ENCODE measurements at regions not wholly inside any gene's neighbourhood (a gene's known extent, or its start where the extent isn't known, plus 50 kb on each side); places are given as distances from the start of the nearest gene placed in this dataset.
A peak's percentile ranks its signal among the peaks of the same experiment; 100 is the strongest.

DNA sequence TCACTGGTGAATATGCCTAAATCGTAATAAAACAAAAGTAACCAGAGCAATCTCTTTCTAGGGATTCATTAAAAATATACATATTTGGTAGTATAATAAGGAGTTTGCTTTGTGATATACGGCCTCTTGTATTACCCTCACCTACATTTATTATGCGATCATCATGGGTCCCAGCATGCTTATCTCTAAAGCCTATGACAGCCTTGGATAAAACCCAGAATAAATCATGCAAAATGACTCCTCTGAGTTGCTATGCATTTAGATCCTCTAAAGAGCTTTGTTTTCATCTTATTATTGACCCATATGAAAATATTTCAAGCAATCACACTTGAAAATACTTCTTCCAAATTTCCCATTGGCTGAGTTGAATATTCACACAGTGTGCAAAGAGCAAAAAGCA is 432.3 kb downstream of the SUCLG1 start:
- intact Hi-C loops (cut with DNase I): no loop called here
- Histone ChIP-seq H3K36me3 (no peaks in the 10 kb centered on the region), H3K27ac (no peak overlapping the region), H3K4me3 (no peak overlapping the region), H3K9me3 (no peaks in the 10 kb centered on the region), H3K27me3 (no peaks in the 10 kb centered on the region), H3K4me1 (no peaks in the 10 kb centered on the region)
- no peak for DNase-seq
- ATAC-seq: no peak
- TF ChIP-seq, protein P1, sequence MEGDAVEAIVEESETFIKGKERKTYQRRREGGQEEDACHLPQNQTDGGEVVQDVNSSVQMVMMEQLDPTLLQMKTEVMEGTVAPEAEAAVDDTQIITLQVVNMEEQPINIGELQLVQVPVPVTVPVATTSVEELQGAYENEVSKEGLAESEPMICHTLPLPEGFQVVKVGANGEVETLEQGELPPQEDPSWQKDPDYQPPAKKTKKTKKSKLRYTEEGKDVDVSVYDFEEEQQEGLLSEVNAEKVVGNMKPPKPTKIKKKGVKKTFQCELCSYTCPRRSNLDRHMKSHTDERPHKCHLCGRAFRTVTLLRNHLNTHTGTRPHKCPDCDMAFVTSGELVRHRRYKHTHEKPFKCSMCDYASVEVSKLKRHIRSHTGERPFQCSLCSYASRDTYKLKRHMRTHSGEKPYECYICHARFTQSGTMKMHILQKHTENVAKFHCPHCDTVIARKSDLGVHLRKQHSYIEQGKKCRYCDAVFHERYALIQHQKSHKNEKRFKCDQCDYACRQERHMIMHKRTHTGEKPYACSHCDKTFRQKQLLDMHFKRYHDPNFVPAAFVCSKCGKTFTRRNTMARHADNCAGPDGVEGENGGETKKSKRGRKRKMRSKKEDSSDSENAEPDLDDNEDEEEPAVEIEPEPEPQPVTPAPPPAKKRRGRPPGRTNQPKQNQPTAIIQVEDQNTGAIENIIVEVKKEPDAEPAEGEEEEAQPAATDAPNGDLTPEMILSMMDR (IDR thresholded peaks at IDR 0.05): no peak

DNA sequence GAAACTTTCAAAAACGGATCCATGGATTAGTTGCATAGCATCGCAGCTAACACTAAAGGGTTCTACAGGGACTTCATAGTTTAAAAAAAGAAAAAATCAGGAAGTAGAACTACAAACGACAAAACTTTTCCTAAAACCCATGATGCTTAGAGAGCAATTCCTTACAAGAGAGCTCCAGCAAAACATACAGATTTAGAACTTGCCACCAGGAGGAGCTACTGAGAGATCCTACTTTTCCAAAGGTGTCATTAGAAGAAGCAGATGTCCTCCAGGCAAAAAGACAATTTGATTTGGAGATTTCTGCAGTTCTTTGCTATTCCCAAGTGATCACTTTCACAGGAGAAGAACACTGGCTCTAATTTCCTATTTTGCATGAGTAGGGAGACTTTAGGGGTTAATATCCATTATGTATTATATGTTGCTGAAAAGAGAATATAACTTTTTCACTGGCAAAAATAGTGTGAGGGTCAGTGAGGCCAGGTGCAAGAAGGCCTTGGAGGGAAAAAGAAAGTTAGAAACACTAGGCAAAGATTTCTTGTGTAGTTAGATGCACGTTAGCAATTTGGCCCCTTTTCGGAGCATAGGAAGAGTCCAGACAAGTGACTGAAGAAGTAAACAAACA is 436.2 kb downstream of the SUCLG1 start:
- no peaks in the 10 kb centered on the region for H3K36me3 ChIP-seq
- H3K9me3 ChIP-seq: no peaks in the 10 kb centered on the region
- H3K4me1 ChIP-seq: no peaks in the 10 kb centered on the region
- no peak overlapping the region for H3K27ac ChIP-seq
- ATAC-seq: peak; percentile 40
- no peak overlapping the region for H3K4me3 ChIP-seq
- intact Hi-C loops (cut with DNase I): no loop called here
- TF ChIP-seq, protein P1 (IDR thresholded peaks at IDR 0.05): peak; percentile 46 to 59
- no peaks in the 10 kb centered on the region for H3K27me3 ChIP-seq
- DNase-seq: peak in 2 of 4 donors; percentile 39 to 56

DNA sequence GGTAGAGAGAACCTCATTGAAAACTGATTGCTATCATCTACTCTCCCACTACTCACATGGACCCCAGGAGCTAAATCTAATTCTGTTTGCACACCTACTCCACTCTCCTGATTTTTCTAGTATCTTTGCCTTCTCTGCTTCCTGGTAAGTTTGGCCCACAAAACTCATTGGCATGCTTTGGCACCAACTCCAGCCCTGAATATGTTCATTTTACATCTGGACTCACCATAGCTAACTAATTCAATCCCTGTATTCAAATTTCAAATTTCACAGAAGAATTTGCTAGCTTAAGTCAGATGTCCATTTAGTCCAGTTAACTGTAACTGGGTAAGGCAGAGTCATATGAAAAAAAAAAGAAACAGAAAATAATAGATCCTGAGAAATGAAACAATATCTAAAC is 442.1 kb downstream of the SUCLG1 start:
- Histone ChIP-seq H3K27me3 (no peaks in the 10 kb centered on the region), H3K4me3 (no peak overlapping the region), H3K9me3 (no peaks in the 10 kb centered on the region), H3K36me3 (no peaks in the 10 kb centered on the region), H3K27ac (no peak overlapping the region), H3K4me1 (no peaks in the 10 kb centered on the region)
- DNase-seq: no peak
- intact Hi-C loops (cut with DNase I): no loop called here
- ATAC-seq: no peak
- TF ChIP-seq, protein P1 (IDR thresholded peaks at IDR 0.05): no peak

DNA sequence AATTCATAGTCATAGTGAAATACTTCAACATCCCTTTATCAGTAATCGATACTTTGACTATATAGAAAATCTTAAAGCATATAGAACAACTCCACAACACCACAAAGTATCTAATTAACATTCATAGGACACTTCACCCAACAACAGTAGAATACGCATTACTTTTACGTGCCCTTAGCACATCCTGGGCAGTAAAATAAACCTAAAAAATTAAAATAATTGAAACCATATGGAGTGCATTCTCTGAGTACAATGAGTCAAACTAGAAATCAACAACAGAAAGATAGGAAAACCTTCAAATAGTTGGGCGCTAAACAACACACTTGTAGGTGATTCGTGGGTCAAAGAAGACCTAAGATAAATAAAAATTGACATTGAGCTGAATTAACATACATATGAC is 442.9 kb downstream of the SUCLG1 start:
- ATAC-seq (no peak), DNase-seq (no peak)
- Histone ChIP-seq H3K4me1 (no peaks in the 10 kb centered on the region), H3K27ac (no peak overlapping the region), H3K4me3 (no peak overlapping the region), H3K27me3 (no peaks in the 10 kb centered on the region), H3K36me3 (no peaks in the 10 kb centered on the region), H3K9me3 (no peaks in the 10 kb centered on the region)
- intact Hi-C loops (cut with DNase I): no loop called here
- TF ChIP-seq, protein P1 (IDR thresholded peaks at IDR 0.05): no peak

DNA sequence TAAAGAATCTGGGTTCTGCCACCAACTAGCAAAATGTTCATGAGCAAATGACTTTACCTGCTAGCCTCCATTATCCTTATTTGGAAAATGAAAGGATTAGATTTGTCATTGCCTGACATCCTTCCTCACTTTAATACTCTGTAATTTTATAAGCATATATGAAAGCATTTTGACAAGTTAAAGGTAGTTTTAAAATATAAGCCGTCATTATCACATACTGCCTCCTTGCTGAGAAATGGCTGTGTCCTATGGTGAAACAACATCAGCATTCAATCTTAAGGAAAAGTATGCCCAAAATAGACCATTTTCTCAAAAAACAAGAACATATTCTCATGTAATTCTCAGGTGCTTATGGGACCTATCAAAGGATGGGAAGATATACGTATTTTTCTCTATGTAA is 461.2 kb downstream of the SUCLG1 start:
- no peaks in the 10 kb centered on the region for H3K4me1 ChIP-seq
- intact Hi-C loops (cut with DNase I): no loop called here
- H3K27ac ChIP-seq: no peak overlapping the region
- no peaks in the 10 kb centered on the region for H3K36me3 ChIP-seq
- H3K9me3 ChIP-seq: no peaks in the 10 kb centered on the region
- ATAC-seq: no peak
- TF ChIP-seq, protein P1 (IDR thresholded peaks at IDR 0.05): no peak
- DNase-seq: no peak
- no peak overlapping the region for H3K4me3 ChIP-seq
- H3K27me3 ChIP-seq: no peaks in the 10 kb centered on the region

Measured in left lung (tissue), 4 donors.